ENCODE measurements at regions not wholly inside any gene's neighbourhood (a gene's known extent, or its start where the extent isn't known, plus 50 kb on each side); places are given as distances from the start of the nearest gene placed in this dataset.

DNA sequence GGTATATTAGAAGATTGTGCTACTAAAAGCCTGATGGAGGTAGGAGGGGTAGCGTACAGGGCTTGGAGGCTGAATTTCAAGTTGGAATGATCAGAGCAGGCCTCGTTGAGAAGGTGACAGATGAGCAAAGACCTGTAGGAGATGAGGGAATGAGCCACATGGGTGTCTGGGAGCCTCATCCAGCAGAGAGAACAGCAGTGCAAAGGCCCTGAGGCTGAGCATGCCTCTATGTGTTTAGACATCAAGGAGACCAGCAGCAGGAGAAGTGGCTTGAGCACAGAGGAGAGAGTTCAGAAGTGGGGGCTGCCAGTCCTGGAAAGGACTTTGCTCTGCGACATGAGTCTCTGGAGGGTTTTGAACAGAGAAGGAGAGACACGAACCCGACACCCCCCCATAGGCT, 111.7 kb downstream of the TMEM130 start:
- TF ChIP-seq, protein P1, sequence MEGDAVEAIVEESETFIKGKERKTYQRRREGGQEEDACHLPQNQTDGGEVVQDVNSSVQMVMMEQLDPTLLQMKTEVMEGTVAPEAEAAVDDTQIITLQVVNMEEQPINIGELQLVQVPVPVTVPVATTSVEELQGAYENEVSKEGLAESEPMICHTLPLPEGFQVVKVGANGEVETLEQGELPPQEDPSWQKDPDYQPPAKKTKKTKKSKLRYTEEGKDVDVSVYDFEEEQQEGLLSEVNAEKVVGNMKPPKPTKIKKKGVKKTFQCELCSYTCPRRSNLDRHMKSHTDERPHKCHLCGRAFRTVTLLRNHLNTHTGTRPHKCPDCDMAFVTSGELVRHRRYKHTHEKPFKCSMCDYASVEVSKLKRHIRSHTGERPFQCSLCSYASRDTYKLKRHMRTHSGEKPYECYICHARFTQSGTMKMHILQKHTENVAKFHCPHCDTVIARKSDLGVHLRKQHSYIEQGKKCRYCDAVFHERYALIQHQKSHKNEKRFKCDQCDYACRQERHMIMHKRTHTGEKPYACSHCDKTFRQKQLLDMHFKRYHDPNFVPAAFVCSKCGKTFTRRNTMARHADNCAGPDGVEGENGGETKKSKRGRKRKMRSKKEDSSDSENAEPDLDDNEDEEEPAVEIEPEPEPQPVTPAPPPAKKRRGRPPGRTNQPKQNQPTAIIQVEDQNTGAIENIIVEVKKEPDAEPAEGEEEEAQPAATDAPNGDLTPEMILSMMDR (conservative IDR thresholded peaks at IDR 0.05; ENCODE audit: low read depth, low read length) = no peak
- no peak for TF ChIP-seq EZH2 (IDR thresholded peaks at IDR 0.05; ENCODE audit: low read length, unreplicated experiment)
- no peak for TF ChIP-seq EZH2phosphoT487 (IDR thresholded peaks at IDR 0.05; ENCODE audit: borderline replicate concordance, low read length)

Measured in PC-3 (cell line).